ENCODE measurements at regions not wholly inside any gene's neighbourhood (a gene's known extent, or its start where the extent isn't known, plus 50 kb on each side); places are given as distances from the start of the nearest gene placed in this dataset.

GRCh38 chr2:241974096-241974495 is 104.6 kb downstream of the RTP5 start:
- TF ChIP-seq SIN3A (conservative IDR thresholded peaks at IDR 0.05 in 1 of 2, IDR thresholded peaks at IDR 0.05 in 1 of 2; ENCODE audit: low read depth in 1 of 2, low read length in 2 of 2) (no peak), TEAD4 (IDR thresholded peaks at IDR 0.05; ENCODE audit: low read depth, low read length) (no peak), RBBP5 (IDR thresholded peaks at IDR 0.05; ENCODE audit: borderline replicate concordance, low read depth, low read length) (no peak), GABPA (IDR thresholded peaks at IDR 0.05; ENCODE audit: borderline replicate concordance, insufficient read depth, low read length) (no peak), CTCF (IDR thresholded peaks at IDR 0.05; ENCODE audit: control extremely low read depth in 1 of 3, insufficient read depth in 1 of 3, low read depth in 1 of 3, low read length in 3 of 3) (no peak)

All from H1 (cell line).